Activated CD4-positive, alpha-beta memory T cell treated with anti-CD3 and anti-CD28 coated beads for 36 hours (primary cell): ENCODE measurements at regions not wholly inside any gene's neighbourhood (a gene's known extent, or its start where the extent isn't known, plus 50 kb on each side); places are given as distances from the start of the nearest gene placed in this dataset.

Experiments
- CTCF ChIA-PET: fragments of 350-600 bp; sonication (Branson Sonifier 250); formaldehyde crosslinking; loops from one replicate; lab custom pipeline; 2021; ENCODE audit warnings: antibody characterized with exemption, inconsistent platforms; lab: Charles Lee
- POLR2A ChIA-PET: fragments of 350-600 bp; sonication (Branson Sonifier 250); formaldehyde crosslinking; loops from one replicate; lab custom pipeline; 2021; ENCODE audit warnings: antibody characterized with exemption; lab: Charles Lee
- DNase-seq: peaks from one replicate; pipeline ENCODE4 v3.0.0-alpha.2; 2020
- H3K27ac Mint-ChIP-seq: one replicate; pipeline ENCODE4 v1.8.0; 2021; ENCODE audit warnings: mixed read lengths
- H3K27me3 Mint-ChIP-seq: one replicate; pipeline ENCODE4 v1.8.0; 2021; ENCODE audit warnings: mixed read lengths
- H3K36me3 Mint-ChIP-seq: one replicate; pipeline ENCODE4 v1.8.0; 2021; ENCODE audit warnings: mixed read lengths
- H3K4me1 Mint-ChIP-seq: one replicate; pipeline ENCODE4 v1.8.0; 2021; ENCODE audit warnings: low read depth, mixed read lengths
- H3K4me3 Mint-ChIP-seq: one replicate; pipeline ENCODE4 v1.8.0; 2021; ENCODE audit warnings: mild to moderate bottlenecking, mixed read lengths
- H3K9me3 Mint-ChIP-seq: one replicate; pipeline ENCODE4 v1.8.0; 2021; ENCODE audit warnings: mixed read lengths
- intact Hi-C: fragments of 100-400 bp; cut with micrococcal nuclease; formaldehyde crosslinking; loops from one replicate; pipeline ENCODE4 v1.15.1; 2023

DNA sequence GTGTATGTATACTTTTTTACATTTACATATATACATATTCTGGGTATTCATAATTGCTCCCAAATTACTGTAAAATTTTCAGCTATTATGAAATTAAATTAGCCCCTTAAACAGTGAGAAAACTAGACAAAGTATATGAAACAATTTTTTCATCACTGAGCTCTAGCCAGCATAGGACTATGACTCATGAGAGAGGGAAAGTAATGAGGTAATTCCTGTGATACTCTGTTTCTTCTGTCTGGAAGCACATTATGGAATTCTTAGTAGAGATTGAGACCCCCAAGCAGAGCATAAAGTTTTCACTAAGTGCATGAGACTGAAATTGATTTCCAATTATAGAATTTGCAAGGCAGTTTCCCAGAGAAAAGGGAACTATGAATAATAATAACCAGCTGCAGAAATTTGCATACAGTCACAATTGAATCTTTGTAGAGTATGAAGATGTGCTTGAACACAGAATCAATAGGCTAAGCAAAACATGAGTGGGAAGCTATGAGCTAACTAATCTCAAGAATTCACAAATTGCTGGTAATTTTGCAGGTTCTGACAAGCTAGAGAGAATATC lies 779.3 kb downstream of the ARAP2 start:
- intact Hi-C loops: no loop called here
- no peaks in the 10 kb centered on the region for H3K27me3 Mint-ChIP-seq
- H3K27ac Mint-ChIP-seq: no peak overlapping the region
- no peaks in the 10 kb centered on the region for H3K36me3 Mint-ChIP-seq
- ChIA-PET POLR2A (no interaction called here), CTCF (no interaction called here)
- no peaks in the 10 kb centered on the region for H3K4me1 Mint-ChIP-seq
- DNase-seq: no peak
- H3K4me3 Mint-ChIP-seq: no peak overlapping the region
- peaks cover 3% of the 10 kb centered on the region for H3K9me3 Mint-ChIP-seq

DNA sequence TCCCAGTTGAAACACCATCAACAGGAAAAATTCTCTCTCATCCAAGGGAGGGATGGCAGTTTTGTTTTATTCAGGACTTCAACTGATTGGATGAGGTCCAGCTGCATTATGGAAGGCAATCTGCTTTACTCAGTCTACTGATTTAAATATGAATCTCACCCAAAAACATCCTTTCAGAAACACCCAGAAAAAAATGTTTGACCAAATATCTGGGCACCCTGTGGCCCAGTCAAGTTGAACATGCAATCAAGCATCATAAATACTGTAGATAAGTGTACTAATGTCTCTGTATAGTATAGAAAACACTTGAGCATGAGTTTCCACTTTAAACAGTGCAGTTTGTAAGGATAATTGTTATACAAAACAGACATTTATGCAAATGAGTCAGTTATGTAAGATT lies 753.2 kb downstream of the ARAP2 start:
- no peaks in the 10 kb centered on the region for H3K36me3 Mint-ChIP-seq
- no peak for DNase-seq
- POLR2A ChIA-PET: no interaction called here

DNA sequence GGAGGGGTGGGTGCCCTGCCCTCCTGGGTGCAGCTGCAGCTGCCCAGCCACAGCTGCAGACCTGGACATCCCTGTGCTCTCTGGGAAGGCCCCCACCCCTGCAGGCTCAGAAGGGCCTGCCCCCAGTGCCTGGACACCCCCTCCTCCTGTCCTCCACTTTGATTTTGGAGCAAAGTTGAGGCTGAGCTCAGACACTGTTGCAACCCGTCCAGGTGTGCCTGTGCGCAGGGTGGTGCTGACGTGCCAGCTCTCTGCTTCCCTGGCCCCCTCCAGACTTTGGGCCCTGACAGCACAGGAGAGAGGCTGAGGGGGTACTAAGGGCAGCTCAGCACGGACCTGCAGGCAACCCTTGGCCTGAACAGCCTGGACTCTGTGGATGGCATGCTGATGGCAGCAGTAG lies 750.3 kb downstream of the ARAP2 start:
- POLR2A ChIA-PET: no interaction called here
- no peak overlapping the region for H3K4me3 Mint-ChIP-seq
- intact Hi-C loops: no loop called here
- H3K27ac Mint-ChIP-seq: no peak overlapping the region
- CTCF ChIA-PET: no interaction called here
- no peaks in the 10 kb centered on the region for H3K36me3 Mint-ChIP-seq
- DNase-seq: no peak
- no peaks in the 10 kb centered on the region for H3K4me1 Mint-ChIP-seq
- no peaks in the 10 kb centered on the region for H3K27me3 Mint-ChIP-seq
- peaks cover 6% of the 10 kb centered on the region for H3K9me3 Mint-ChIP-seq

More for the DNA sequence above, 753.2 kb downstream of the ARAP2 start:
- H3K27ac Mint-ChIP-seq: no peak overlapping the region
- H3K4me1 Mint-ChIP-seq: no peaks in the 10 kb centered on the region
- H3K27me3 Mint-ChIP-seq: no peaks in the 10 kb centered on the region
- CTCF ChIA-PET: interaction anchor here (0.6 kb wide), 1 partner anchor 379 kb away, joined by 5 read pairs; no protein-coding TSS in a partner anchor
- intact Hi-C loops: no loop called here
- H3K4me3 Mint-ChIP-seq: no peak overlapping the region
- peaks cover 2% of the 10 kb centered on the region for H3K9me3 Mint-ChIP-seq

GRCh38 chr4:35494955-35495354 lies 749.4 kb downstream of the ARAP2 start:
- intact Hi-C loops: no loop called here

GRCh38 chr4:35500812-35501211 lies 743.5 kb downstream of the ARAP2 start:
- Mint-ChIP-seq H3K4me3 (no peak overlapping the region), H3K27ac (no peak overlapping the region), H3K9me3 (peaks cover 4% of the 10 kb centered on the region), H3K27me3 (no peaks in the 10 kb centered on the region), H3K4me1 (no peaks in the 10 kb centered on the region), H3K36me3 (no peaks in the 10 kb centered on the region)
- DNase-seq: no peak
- CTCF ChIA-PET: no interaction called here
- POLR2A ChIA-PET: no interaction called here
- intact Hi-C loops: no loop called here

More at GRCh38 chr4:35494955-35495354, 749.4 kb downstream of the ARAP2 start:
- Mint-ChIP-seq H3K9me3 (peaks cover 6% of the 10 kb centered on the region), H3K27ac (no peak overlapping the region), H3K4me1 (no peaks in the 10 kb centered on the region), H3K4me3 (no peak overlapping the region), H3K27me3 (no peaks in the 10 kb centered on the region), H3K36me3 (no peaks in the 10 kb centered on the region)
- CTCF ChIA-PET: interaction anchor here (0.6 kb wide), 1 partner anchor 442 kb away, joined by 3 read pairs; no protein-coding TSS in a partner anchor
- POLR2A ChIA-PET: no interaction called here
- no peak for DNase-seq

DNA sequence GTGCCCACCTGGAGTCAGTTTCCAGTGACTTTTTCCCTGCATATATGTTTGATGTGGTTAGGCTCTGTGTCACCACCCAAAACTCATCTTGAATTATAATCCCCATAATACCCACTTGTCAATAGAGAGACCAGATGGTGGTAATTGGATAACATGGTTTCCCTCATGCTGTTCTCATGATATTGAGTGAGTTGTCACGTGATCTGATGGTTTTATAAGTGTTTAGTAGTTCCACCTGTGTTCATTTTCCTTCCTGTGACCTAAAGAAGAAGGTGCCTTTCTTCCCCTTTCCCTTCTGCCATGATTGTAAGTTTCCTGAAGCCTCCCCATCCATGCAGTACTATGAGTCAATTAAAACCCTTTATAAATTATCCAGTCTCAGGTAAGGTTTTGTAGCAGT lies 740.9 kb downstream of the ARAP2 start:
- Mint-ChIP-seq H3K27ac (no peak overlapping the region), H3K4me1 (no peaks in the 10 kb centered on the region), H3K36me3 (no peaks in the 10 kb centered on the region), H3K4me3 (no peak overlapping the region), H3K27me3 (no peaks in the 10 kb centered on the region), H3K9me3 (no peaks in the 10 kb centered on the region)
- POLR2A ChIA-PET: no interaction called here
- intact Hi-C loops: no loop called here
- no peak for DNase-seq
- CTCF ChIA-PET: no interaction called here

- ChIA-PET CTCF (no interaction called here), POLR2A (no interaction called here)
- H3K27me3 Mint-ChIP-seq: no peaks in the 10 kb centered on the region
- DNase-seq: no peak
- no peak overlapping the region for H3K4me3 Mint-ChIP-seq
- H3K36me3 Mint-ChIP-seq: no peaks in the 10 kb centered on the region
- no peaks in the 10 kb centered on the region for H3K4me1 Mint-ChIP-seq
- H3K27ac Mint-ChIP-seq: no peak overlapping the region
- no peaks in the 10 kb centered on the region for H3K9me3 Mint-ChIP-seq
- intact Hi-C loops: no loop called here
Observed at GRCh38 chr4:35506161-35506560, 738.2 kb downstream of the ARAP2 start.

- no peaks in the 10 kb centered on the region for H3K4me1 Mint-ChIP-seq
- no peak overlapping the region for H3K4me3 Mint-ChIP-seq
- ChIA-PET CTCF (no interaction called here), POLR2A (no interaction called here)
- H3K9me3 Mint-ChIP-seq: no peaks in the 10 kb centered on the region
- intact Hi-C loops: no loop called here
- H3K27ac Mint-ChIP-seq: no peak overlapping the region
- H3K27me3 Mint-ChIP-seq: no peaks in the 10 kb centered on the region
- H3K36me3 Mint-ChIP-seq: no peaks in the 10 kb centered on the region
- no peak for DNase-seq
Observed at GRCh38 chr4:35511851-35512250, 732.5 kb downstream of the ARAP2 start.

DNA sequence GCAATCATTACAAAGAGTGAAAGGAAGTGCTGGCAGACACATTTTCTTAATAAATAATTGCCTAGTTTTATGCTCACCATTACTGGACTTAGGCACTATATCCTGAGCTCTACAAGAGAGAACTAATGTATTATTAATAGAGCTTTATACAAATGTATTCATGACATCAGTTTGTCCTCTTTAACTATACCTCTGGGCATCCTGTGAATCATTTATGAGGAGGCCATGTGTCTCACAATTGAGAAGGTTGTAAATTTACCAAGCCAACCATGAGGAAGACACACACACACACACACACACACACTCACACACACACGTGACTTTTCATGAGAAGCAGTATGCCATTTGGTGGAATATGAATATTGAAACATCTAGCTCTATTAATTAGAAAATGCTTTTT lies 728.2 kb downstream of the ARAP2 start:
- no peak for DNase-seq
- Mint-ChIP-seq H3K27me3 (no peaks in the 10 kb centered on the region), H3K36me3 (no peaks in the 10 kb centered on the region), H3K27ac (no peak overlapping the region), H3K4me3 (no peak overlapping the region), H3K9me3 (peaks cover 2% of the 10 kb centered on the region), H3K4me1 (no peaks in the 10 kb centered on the region)
- ChIA-PET POLR2A (no interaction called here), CTCF (no interaction called here)
- intact Hi-C loops: no loop called here

DNA sequence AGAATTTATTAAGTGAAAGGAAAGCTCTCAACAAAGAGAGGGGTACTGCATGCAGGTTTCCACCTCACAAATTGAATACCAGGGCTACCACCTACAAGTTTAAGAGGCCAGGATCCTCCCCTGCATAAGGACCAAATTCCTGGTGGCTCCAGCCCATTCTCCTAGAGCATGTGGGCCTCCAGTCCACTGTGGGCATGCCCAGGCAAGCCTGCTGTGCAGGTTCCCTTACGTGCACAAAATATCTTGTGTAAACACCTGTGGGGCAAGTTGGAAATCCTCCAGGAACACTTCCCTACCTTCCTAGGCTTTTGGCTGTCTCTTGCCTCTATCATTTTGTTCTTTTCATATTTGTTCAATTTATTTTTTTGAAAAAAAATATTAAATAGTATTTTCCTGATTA lies 724.3 kb downstream of the ARAP2 start:
- no peaks in the 10 kb centered on the region for H3K4me1 Mint-ChIP-seq
- no peaks in the 10 kb centered on the region for H3K27me3 Mint-ChIP-seq

GRCh38 chr4:35521682-35522081 lies 722.6 kb downstream of the ARAP2 start:
- Mint-ChIP-seq H3K27ac (no peak overlapping the region), H3K27me3 (no peaks in the 10 kb centered on the region), H3K9me3 (peaks cover 2% of the 10 kb centered on the region), H3K4me3 (no peak overlapping the region), H3K36me3 (no peaks in the 10 kb centered on the region), H3K4me1 (no peaks in the 10 kb centered on the region)
- no peak for DNase-seq
- POLR2A ChIA-PET: no interaction called here
- intact Hi-C loops: no loop called here
- CTCF ChIA-PET: no interaction called here

More for the DNA sequence above, 724.3 kb downstream of the ARAP2 start:
- no peak overlapping the region for H3K4me3 Mint-ChIP-seq
- CTCF ChIA-PET: no interaction called here
- no peaks in the 10 kb centered on the region for H3K36me3 Mint-ChIP-seq
- H3K9me3 Mint-ChIP-seq: peaks cover 2% of the 10 kb centered on the region
- POLR2A ChIA-PET: no interaction called here
- H3K27ac Mint-ChIP-seq: no peak overlapping the region
- intact Hi-C loops: no loop called here
- DNase-seq: no peak

DNA sequence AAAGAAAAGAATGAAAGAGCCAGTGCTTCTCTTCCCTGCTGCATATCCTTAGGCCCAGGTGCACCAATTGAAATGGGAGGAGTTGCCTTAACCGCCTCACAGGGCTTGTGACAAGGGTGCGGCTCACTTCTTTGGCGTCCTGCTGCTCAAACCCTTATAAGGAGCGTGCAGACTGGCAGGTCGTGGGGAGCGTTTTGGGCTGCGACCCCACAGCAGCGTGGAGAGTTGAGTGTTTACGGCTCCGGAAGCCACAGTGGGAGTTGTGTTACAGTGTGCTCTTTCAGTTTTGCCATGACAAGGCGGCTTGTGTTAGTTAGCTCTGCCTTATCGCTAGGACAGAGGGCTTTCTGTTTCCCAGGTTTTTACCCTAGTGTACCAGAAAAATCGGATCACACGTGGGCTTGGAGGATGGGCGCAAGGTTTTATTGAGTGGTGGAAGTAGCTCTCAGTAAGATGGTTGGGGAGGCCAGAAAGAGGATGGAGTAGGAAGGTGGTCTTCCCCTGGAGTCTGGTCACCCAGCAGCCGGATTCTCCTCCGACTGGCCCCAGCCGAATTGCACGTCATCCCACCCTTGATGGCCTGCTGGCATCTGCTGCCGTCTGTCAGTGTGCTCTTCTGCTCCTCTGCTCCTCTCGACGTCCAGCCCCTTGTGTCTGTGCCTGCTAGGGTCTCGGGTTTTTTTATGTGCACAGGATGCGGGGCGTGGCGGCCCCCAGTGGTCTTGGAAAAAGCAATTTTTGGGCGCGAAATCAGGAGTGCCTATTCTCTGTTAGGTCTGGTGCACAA lies 718.9 kb downstream of the ARAP2 start:
- H3K4me1 Mint-ChIP-seq: no peaks in the 10 kb centered on the region
- H3K36me3 Mint-ChIP-seq: no peaks in the 10 kb centered on the region
- DNase-seq: no peak
- intact Hi-C loops: no loop called here
- no peak overlapping the region for H3K4me3 Mint-ChIP-seq
- POLR2A ChIA-PET: no interaction called here
- H3K9me3 Mint-ChIP-seq: peaks cover 4% of the 10 kb centered on the region
- no peak overlapping the region for H3K27ac Mint-ChIP-seq
- CTCF ChIA-PET: no interaction called here
- H3K27me3 Mint-ChIP-seq: no peaks in the 10 kb centered on the region

GRCh38 chr4:35526456-35526855 lies 717.9 kb downstream of the ARAP2 start:
- intact Hi-C loops: no loop called here
- Mint-ChIP-seq H3K27me3 (no peaks in the 10 kb centered on the region), H3K27ac (no peak overlapping the region), H3K9me3 (peaks cover 2% of the 10 kb centered on the region), H3K36me3 (no peaks in the 10 kb centered on the region), H3K4me3 (no peak overlapping the region), H3K4me1 (no peaks in the 10 kb centered on the region)
- CTCF ChIA-PET: no interaction called here
- no peak for DNase-seq
- POLR2A ChIA-PET: no interaction called here
